ENCODE measurements at regions not wholly inside any gene's neighbourhood (a gene's known extent, or its start where the extent isn't known, plus 50 kb on each side); places are given as distances from the start of the nearest gene placed in this dataset.

- TF ChIP-seq, protein P1, sequence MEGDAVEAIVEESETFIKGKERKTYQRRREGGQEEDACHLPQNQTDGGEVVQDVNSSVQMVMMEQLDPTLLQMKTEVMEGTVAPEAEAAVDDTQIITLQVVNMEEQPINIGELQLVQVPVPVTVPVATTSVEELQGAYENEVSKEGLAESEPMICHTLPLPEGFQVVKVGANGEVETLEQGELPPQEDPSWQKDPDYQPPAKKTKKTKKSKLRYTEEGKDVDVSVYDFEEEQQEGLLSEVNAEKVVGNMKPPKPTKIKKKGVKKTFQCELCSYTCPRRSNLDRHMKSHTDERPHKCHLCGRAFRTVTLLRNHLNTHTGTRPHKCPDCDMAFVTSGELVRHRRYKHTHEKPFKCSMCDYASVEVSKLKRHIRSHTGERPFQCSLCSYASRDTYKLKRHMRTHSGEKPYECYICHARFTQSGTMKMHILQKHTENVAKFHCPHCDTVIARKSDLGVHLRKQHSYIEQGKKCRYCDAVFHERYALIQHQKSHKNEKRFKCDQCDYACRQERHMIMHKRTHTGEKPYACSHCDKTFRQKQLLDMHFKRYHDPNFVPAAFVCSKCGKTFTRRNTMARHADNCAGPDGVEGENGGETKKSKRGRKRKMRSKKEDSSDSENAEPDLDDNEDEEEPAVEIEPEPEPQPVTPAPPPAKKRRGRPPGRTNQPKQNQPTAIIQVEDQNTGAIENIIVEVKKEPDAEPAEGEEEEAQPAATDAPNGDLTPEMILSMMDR (IDR thresholded peaks at IDR 0.05): no peak
- TF ChIP-seq POLR2A (IDR thresholded peaks at IDR 0.05): no peak
Measured at GRCh38 chr3:99176169-99176964, 274.9 kb upstream of the DCBLD2 start.

Data from Peyer's patch (tissue), 4 donors.